ENCODE measurements at regions not wholly inside any gene's neighbourhood (a gene's known extent, or its start where the extent isn't known, plus 50 kb on each side); places are given as distances from the start of the nearest gene placed in this dataset.

- Histone ChIP-seq H3K27ac (ENCODE audit: low read depth, low read length) (no peak overlapping the region), H3K4me3 (ENCODE audit: insufficient read depth, low read length, poor library complexity, severe bottlenecking) (no peak overlapping the region), H3K9me2 (replicated peaks; ENCODE audit: insufficient read depth, low read length) (no peaks in the 10 kb centered on the region), H4K20me1 (ENCODE audit: low read depth, low read length) (no peaks in the 10 kb centered on the region), H3K9ac (ENCODE audit: low read length) (no peak overlapping the region), H3K27me3 (ENCODE audit: low read length) (no peaks in the 10 kb centered on the region), H3K36me3 (ENCODE audit: low read length) (no peaks in the 10 kb centered on the region), H3F3A (ENCODE audit: insufficient read depth) (no peaks in the 10 kb centered on the region), H2AFZ (ENCODE audit: low read depth, low read length, severe bottlenecking) (no peak overlapping the region), H3K79me2 (ENCODE audit: insufficient read depth, low read length) (no peaks in the 10 kb centered on the region), H3K4me2 (ENCODE audit: low read depth, low read length, poor library complexity, severe bottlenecking) (no peak overlapping the region), H3K9me3 (ENCODE audit: insufficient read depth, low read length) (no peaks in the 10 kb centered on the region)
- no peak for TF ChIP-seq CTCF (IDR thresholded peaks at IDR 0.05; ENCODE audit: insufficient read depth, low read length, poor library complexity, severe bottlenecking)
- TF ChIP-seq EZH2phosphoT487 (conservative IDR thresholded peaks at IDR 0.05; ENCODE audit: low read length) = no peak
Measured at GRCh38 chr1:38126970-38127369, 80.4 kb upstream of the POU3F1 start.

- Histone ChIP-seq H3K27ac (ENCODE audit: low read depth, low read length) (no peak overlapping the region), H3K36me3 (ENCODE audit: low read length) (no peaks in the 10 kb centered on the region), H3K79me2 (ENCODE audit: insufficient read depth, low read length) (no peaks in the 10 kb centered on the region)
Measured at GRCh38 chr1:38125837-38126520, 79.4 kb upstream of the POU3F1 start.

GRCh38 chr1:38125016-38125415, 78.4 kb upstream of the POU3F1 start:
- no peaks in the 10 kb centered on the region for H3K36me3 ChIP-seq (ENCODE audit: low read length)
- H3K4me3 ChIP-seq (ENCODE audit: insufficient read depth, low read length, poor library complexity, severe bottlenecking) = no peak overlapping the region
- H3K9me2 ChIP-seq (replicated peaks; ENCODE audit: insufficient read depth, low read length) = no peaks in the 10 kb centered on the region
- no peak overlapping the region for H3K9ac ChIP-seq (ENCODE audit: low read length)
- no peak for TF ChIP-seq EZH2phosphoT487 (conservative IDR thresholded peaks at IDR 0.05; ENCODE audit: low read length)
- no peak for TF ChIP-seq CTCF (IDR thresholded peaks at IDR 0.05; ENCODE audit: insufficient read depth, low read length, poor library complexity, severe bottlenecking)
- H3K27me3 ChIP-seq (ENCODE audit: low read length) = no peaks in the 10 kb centered on the region
- H4K20me1 ChIP-seq (ENCODE audit: low read depth, low read length) = no peaks in the 10 kb centered on the region
- no peaks in the 10 kb centered on the region for H3K9me3 ChIP-seq (ENCODE audit: insufficient read depth, low read length)
- no peaks in the 10 kb centered on the region for H3K79me2 ChIP-seq (ENCODE audit: insufficient read depth, low read length)
- no peak overlapping the region for H3K27ac ChIP-seq (ENCODE audit: low read depth, low read length)
- H3K4me2 ChIP-seq (ENCODE audit: low read depth, low read length, poor library complexity, severe bottlenecking) = no peak overlapping the region
- no peaks in the 10 kb centered on the region for H3F3A ChIP-seq (ENCODE audit: insufficient read depth)
- no peak overlapping the region for H2AFZ ChIP-seq (ENCODE audit: low read depth, low read length, severe bottlenecking)

More at GRCh38 chr1:38125837-38126520, 79.4 kb upstream of the POU3F1 start:
- no peak overlapping the region for H2AFZ ChIP-seq (ENCODE audit: low read depth, low read length, severe bottlenecking)
- no peaks in the 10 kb centered on the region for H3K9me3 ChIP-seq (ENCODE audit: insufficient read depth, low read length)
- H3F3A ChIP-seq (ENCODE audit: insufficient read depth) = no peaks in the 10 kb centered on the region
- no peak overlapping the region for H3K9ac ChIP-seq (ENCODE audit: low read length)
- H4K20me1 ChIP-seq (ENCODE audit: low read depth, low read length) = no peaks in the 10 kb centered on the region
- H3K4me2 ChIP-seq (ENCODE audit: low read depth, low read length, poor library complexity, severe bottlenecking) = no peak overlapping the region
- TF ChIP-seq CTCF (IDR thresholded peaks at IDR 0.05; ENCODE audit: insufficient read depth, low read length, poor library complexity, severe bottlenecking) = no peak
- no peak for TF ChIP-seq EZH2phosphoT487 (conservative IDR thresholded peaks at IDR 0.05; ENCODE audit: low read length)
- no peaks in the 10 kb centered on the region for H3K27me3 ChIP-seq (ENCODE audit: low read length)
- no peaks in the 10 kb centered on the region for H3K9me2 ChIP-seq (replicated peaks; ENCODE audit: insufficient read depth, low read length)
- no peak overlapping the region for H3K4me3 ChIP-seq (ENCODE audit: insufficient read depth, low read length, poor library complexity, severe bottlenecking)
